ENCODE measurements at regions not wholly inside any gene's neighbourhood (a gene's known extent, or its start where the extent isn't known, plus 50 kb on each side); places are given as distances from the start of the nearest gene placed in this dataset.

GRCh38 chr4:162560073-162560472, 396.3 kb upstream of the FSTL5 start:
- WGBS, 2 donors = 90 to 92% methylated on average over 1 of the region's 1 CpG
- Histone ChIP-seq H3K4me1 (no peaks in the 10 kb centered on the region), H3K36me3 (no peaks in the 10 kb centered on the region), H3K27ac (no peak overlapping the region), H3K27me3 (no peaks in the 10 kb centered on the region), H3K4me3 (replicated peaks in 1 of 3) (no peak overlapping the region), H3K9me3 (no peaks in the 10 kb centered on the region)
- DNase-seq = no peak
- intact Hi-C loops (cut with DNase I) = no loop called here
- TF ChIP-seq POLR2A (IDR thresholded peaks at IDR 0.05) = no peak
- no peak for TF ChIP-seq CTCF (IDR thresholded peaks at IDR 0.05)

- Histone ChIP-seq H3K4me1 (no peaks in the 10 kb centered on the region), H3K9me3 (no peaks in the 10 kb centered on the region), H3K4me3 (replicated peaks in 1 of 3) (no peak overlapping the region), H3K27ac (no peak overlapping the region), H3K36me3 (no peaks in the 10 kb centered on the region), H3K27me3 (no peaks in the 10 kb centered on the region)
- WGBS, 2 donors = 82 to 83% methylated on average over 4 of the region's 4 CpGs
- no peak for DNase-seq
- TF ChIP-seq POLR2A (IDR thresholded peaks at IDR 0.05) (no peak), CTCF (IDR thresholded peaks at IDR 0.05) (no peak)
- intact Hi-C loops (cut with DNase I) = no loop called here
Observed at GRCh38 chr4:162557516-162558106, 393.8 kb upstream of the FSTL5 start.

GRCh38 chr4:162535121-162535520, 371.3 kb upstream of the FSTL5 start:
- no peak overlapping the region for H3K4me3 ChIP-seq (replicated peaks in 1 of 3)
- WGBS, 2 donors = 67 to 70% methylated on average over 1 of the region's 1 CpG
- no peak for DNase-seq
- H3K27me3 ChIP-seq = no peaks in the 10 kb centered on the region
- H3K9me3 ChIP-seq = no peaks in the 10 kb centered on the region
- no peaks in the 10 kb centered on the region for H3K36me3 ChIP-seq
- H3K27ac ChIP-seq = no peak overlapping the region
- intact Hi-C loops (cut with DNase I) = no loop called here
- H3K4me1 ChIP-seq = no peaks in the 10 kb centered on the region
- TF ChIP-seq POLR2A (IDR thresholded peaks at IDR 0.05) = no peak
- TF ChIP-seq CTCF (IDR thresholded peaks at IDR 0.05) = no peak

- Histone ChIP-seq H3K36me3 (no peaks in the 10 kb centered on the region), H3K4me1 (no peaks in the 10 kb centered on the region), H3K9me3 (no peaks in the 10 kb centered on the region), H3K27me3 (no peaks in the 10 kb centered on the region), H3K27ac (no peak overlapping the region), H3K4me3 (replicated peaks in 1 of 3) (no peak overlapping the region)
- no peak for DNase-seq
- TF ChIP-seq POLR2A (IDR thresholded peaks at IDR 0.05) (no peak), CTCF (IDR thresholded peaks at IDR 0.05) (no peak)
- 73 to 76% methylated on average over 4 of the region's 4 CpGs for WGBS, 2 donors
- intact Hi-C loops (cut with DNase I) = no loop called here
Observed at GRCh38 chr4:162523171-162523570, 359.4 kb upstream of the FSTL5 start.

- TF ChIP-seq POLR2A (IDR thresholded peaks at IDR 0.05) = no peak
- TF ChIP-seq CTCF (IDR thresholded peaks at IDR 0.05) = no peak
- no peak overlapping the region for H3K27ac ChIP-seq
- H3K9me3 ChIP-seq = no peaks in the 10 kb centered on the region
- no peak for DNase-seq
- H3K27me3 ChIP-seq = no peaks in the 10 kb centered on the region
- intact Hi-C loops (cut with DNase I) = no loop called here
- WGBS, 2 donors = 86 to 91% methylated on average over 1 of the region's 1 CpG
- no peaks in the 10 kb centered on the region for H3K36me3 ChIP-seq
- no peaks in the 10 kb centered on the region for H3K4me1 ChIP-seq
- no peak overlapping the region for H3K4me3 ChIP-seq (replicated peaks in 1 of 3)
Observed at GRCh38 chr4:162522724-162523123, 358.9 kb upstream of the FSTL5 start.
